Neuronal stem cell (in vitro differentiated cells): ENCODE measurements at regions not wholly inside any gene's neighbourhood (a gene's known extent, or its start where the extent isn't known, plus 50 kb on each side); places are given as distances from the start of the nearest gene placed in this dataset.
A peak's percentile ranks its signal among the peaks of the same experiment; 100 is the strongest.

Source experiments
- DNase-seq: peaks from one replicate; pipeline ENCODE4 v3.0.0-alpha.2; 2013; ENCODE audit warnings: low spot score
- H2AFZ ChIP-seq: one replicate; pipeline ENCODE4 v1.6.1; 2013; ENCODE audit warnings: mild to moderate bottlenecking, low read length, inconsistent platforms
- H2AK5ac ChIP-seq: 2 replicates; pipeline ENCODE4 v1.6.1; 2013; ENCODE audit warnings: low read depth, mild to moderate bottlenecking, inconsistent platforms, low read length, moderate library complexity, mixed read lengths
- H2BK120ac ChIP-seq: 2 replicates; pipeline ENCODE4 v1.6.1; 2013; ENCODE audit warnings: low read depth, mild to moderate bottlenecking, inconsistent platforms, low read length, moderate library complexity, mixed read lengths
- H2BK12ac ChIP-seq: one replicate; pipeline ENCODE4 v1.6.1; 2013; ENCODE audit warnings: low read length, inconsistent platforms
- H2BK15ac ChIP-seq: 2 replicates; pipeline ENCODE4 v1.6.1; 2013; ENCODE audit warnings: mild to moderate bottlenecking, low read length, inconsistent platforms, mixed read lengths
- H2BK5ac ChIP-seq: one replicate; pipeline ENCODE4 v1.6.1; 2013; ENCODE audit warnings: inconsistent platforms, mild to moderate bottlenecking, low read length, moderate library complexity
- H3K14ac ChIP-seq: one replicate; pipeline ENCODE4 v1.6.1; 2013; ENCODE audit warnings: low read length, inconsistent platforms
- H3K18ac ChIP-seq: 2 replicates; pipeline ENCODE4 v1.6.1; 2013; ENCODE audit warnings: low read length, inconsistent platforms
- H3K23ac ChIP-seq: 2 replicates; pipeline ENCODE4 v1.6.1; 2013; ENCODE audit warnings: low read depth, mild to moderate bottlenecking, mixed read lengths, low read length, inconsistent platforms; ENCODE audit not compliant: poor library complexity
- H3K27ac ChIP-seq: replicated peaks from 3 replicates; pipeline ENCODE4 v1.5.1; 2013; ENCODE audit warnings: low read length, inconsistent platforms
- H3K27me3 ChIP-seq, 3 experiments: 2 replicates each; pipeline ENCODE4 v1.6.1; 2013; ENCODE audit warnings: low read length in 3 of 3, mild to moderate bottlenecking in 2 of 3, inconsistent platforms in 1 of 3, low read depth in 1 of 3, mixed read lengths in 1 of 3, moderate library complexity in 1 of 3; ENCODE audit not compliant: control insufficient read depth in 3 of 3, insufficient read depth in 3 of 3
- H3K36me3 ChIP-seq, 2 donors: replicated peaks in 1 of 2; 2 replicates each; pipeline ENCODE4 v1.6.1; 2013; ENCODE audit warnings: low read length in 2 of 2; ENCODE audit not compliant: control insufficient read depth in 2 of 2, insufficient read depth in 2 of 2
- H3K4ac ChIP-seq: 2 replicates; pipeline ENCODE4 v1.6.1; 2013; ENCODE audit warnings: inconsistent platforms, mild to moderate bottlenecking, low read length, moderate library complexity
- H3K4me1 ChIP-seq, 2 donors: 1 replicate in 1 of 2; 2 replicates in 1 of 2; pipeline ENCODE4 v1.6.1; 2013; ENCODE audit warnings: low read length in 2 of 2, low read depth in 1 of 2; ENCODE audit not compliant: control insufficient read depth in 2 of 2, insufficient read depth in 1 of 2
- H3K4me2 ChIP-seq: one replicate; pipeline ENCODE4 v1.6.1; 2013; ENCODE audit warnings: mild to moderate bottlenecking, low read length, inconsistent platforms; ENCODE audit not compliant: insufficient read depth, poor library complexity, severe bottlenecking
- H3K4me3 ChIP-seq, 2 donors: 2 replicates each; pipeline ENCODE4 v1.5.1; 2013; ENCODE audit warnings: low read length in 2 of 2, mild to moderate bottlenecking in 2 of 2, inconsistent platforms in 1 of 2, moderate library complexity in 1 of 2
- H3K79me1 ChIP-seq: one replicate; pipeline ENCODE4 v1.6.1; 2013; ENCODE audit warnings: low read depth, mild to moderate bottlenecking, inconsistent platforms, low read length, moderate library complexity
- H3K9ac ChIP-seq: one replicate; pipeline ENCODE4 v1.6.1; 2013; ENCODE audit warnings: mild to moderate bottlenecking, low read depth, low read length, inconsistent platforms; ENCODE audit not compliant: poor library complexity
- H3K9me3 ChIP-seq, 2 donors: replicated peaks in 1 of 2; 2 replicates each; pipeline versions ENCODE3 to v1.6.1; 2013; ENCODE audit warnings: low read length in 2 of 2, mild to moderate bottlenecking in 2 of 2, inconsistent platforms in 1 of 2, low read depth in 1 of 2, mixed read lengths in 1 of 2, moderate library complexity in 1 of 2; ENCODE audit not compliant: control insufficient read depth in 2 of 2, insufficient read depth in 1 of 2
- H4K8ac ChIP-seq: one replicate; pipeline ENCODE4 v1.6.1; 2013; ENCODE audit warnings: low read depth, mild to moderate bottlenecking, inconsistent platforms, low read length, moderate library complexity
- H4K91ac ChIP-seq: one replicate; pipeline ENCODE4 v1.6.1; 2013; ENCODE audit warnings: low read length, low read depth, mild to moderate bottlenecking, inconsistent platforms; ENCODE audit not compliant: poor library complexity
- WGBS, 2 donors: extraction: QIAGEN DNeasy Blood & Tissue Kit; methylation state at CpG; one replicate each; pipeline ENCODE4 v1.1.7; 2013; ENCODE audit warnings: missing lambda C conversion rate in 2 of 2, mixed read lengths in 1 of 2; ENCODE audit not compliant: insufficient read length in 2 of 2, insufficient replicate concordance in 1 of 2; ENCODE audit errors: extremely low coverage in 2 of 2; 5-methylcytosine and 5-hydroxymethylcytosine counted together

GRCh38 chr6:112488238-112488637 is 141.1 kb downstream of the RFPL4B start:
- Histone ChIP-seq H3K36me3 (no peaks in the 10 kb centered on the region), H3K4me1 (peaks cover 4% of the 10 kb centered on the region in 2 donors), H2BK12ac (no peak overlapping the region), H3K9ac (no peak overlapping the region), H2AFZ (peak overlapping the region; percentile 52), H3K23ac (no peak overlapping the region), H3K4me2 (no peak overlapping the region), H2BK120ac (no peak overlapping the region), H3K9me3 (no peaks in the 10 kb centered on the region), H4K8ac (no peak overlapping the region), H3K18ac (no peak overlapping the region), H3K27me3 (no peaks in the 10 kb centered on the region), H3K4me3 (no peak overlapping the region), H2AK5ac (no peak overlapping the region), H2BK15ac (no peak overlapping the region), H3K79me1 (no peaks in the 10 kb centered on the region), H3K14ac (no peak overlapping the region), H3K4ac (no peak overlapping the region), H4K91ac (no peak overlapping the region), H3K27ac (no peak overlapping the region), H2BK5ac (no peak overlapping the region)
- WGBS, 2 donors = no CpG with 5 or more reads among the region's 2 CpGs
- DNase-seq = no peak

GRCh38 chr6:112501705-112502104 is 154.6 kb downstream of the RFPL4B start:
- Histone ChIP-seq H3K27me3 (no peaks in the 10 kb centered on the region), H2BK12ac (no peak overlapping the region), H3K9me3 (peaks cover 0 to 5% of the 10 kb centered on the region in 2 donors), H4K91ac (no peak overlapping the region), H3K4me3 (no peak overlapping the region), H3K4me1 (peaks cover 5 to 46% of the 10 kb centered on the region in 2 donors), H2BK120ac (no peak overlapping the region), H3K9ac (no peak overlapping the region), H3K4me2 (no peak overlapping the region), H3K18ac (no peak overlapping the region), H3K79me1 (no peaks in the 10 kb centered on the region), H2BK15ac (no peak overlapping the region), H3K36me3 (no peaks in the 10 kb centered on the region), H2AK5ac (no peak overlapping the region), H3K14ac (no peak overlapping the region), H2AFZ (peak overlapping the region; percentile 46), H2BK5ac (no peak overlapping the region), H3K23ac (no peak overlapping the region), H4K8ac (no peak overlapping the region), H3K27ac (peak overlapping the region; percentile 94), H3K4ac (no peak overlapping the region)
- no CpG with 5 or more reads among the region's 5 CpGs for WGBS, 2 donors
- peak; percentile 67 for DNase-seq

- no CpG with 5 or more reads among the region's 7 CpGs for WGBS, 2 donors
Observed at GRCh38 chr6:112502351-112503090, 155.4 kb downstream of the RFPL4B start.

GRCh38 chr6:112503091-112503596 is 156.0 kb downstream of the RFPL4B start:
- Histone ChIP-seq H3K9me3 (peaks cover 0 to 3% of the 10 kb centered on the region in 2 donors), H3K4me1 (peaks cover 5 to 46% of the 10 kb centered on the region in 2 donors), H4K91ac (no peak overlapping the region), H2AFZ (peak overlapping the region; percentile 17), H3K18ac (no peak overlapping the region), H2BK5ac (no peak overlapping the region), H3K27ac (peak overlapping the region; percentile 94), H3K79me1 (no peaks in the 10 kb centered on the region), H2BK15ac (no peak overlapping the region), H3K4me3 (no peak overlapping the region), H3K9ac (no peak overlapping the region), H3K14ac (no peak overlapping the region), H4K8ac (no peak overlapping the region), H3K23ac (no peak overlapping the region), H3K4ac (no peak overlapping the region), H2BK12ac (no peak overlapping the region), H2BK120ac (no peak overlapping the region), H3K4me2 (no peak overlapping the region), H3K27me3 (no peaks in the 10 kb centered on the region), H2AK5ac (no peak overlapping the region), H3K36me3 (no peaks in the 10 kb centered on the region)
- no CpG with 5 or more reads among the region's 6 CpGs for WGBS, 2 donors
- DNase-seq = peak; percentile 78

More at GRCh38 chr6:112502351-112503090, 155.4 kb downstream of the RFPL4B start:
- Histone ChIP-seq H2BK5ac (no peak overlapping the region), H2AK5ac (no peak overlapping the region), H2AFZ (peak overlapping the region; percentile 17), H3K4ac (no peak overlapping the region), H3K9ac (no peak overlapping the region), H3K4me1 (peaks cover 5 to 46% of the 10 kb centered on the region in 2 donors), H3K79me1 (no peaks in the 10 kb centered on the region), H3K36me3 (no peaks in the 10 kb centered on the region), H2BK12ac (no peak overlapping the region), H3K4me3 (no peak overlapping the region), H2BK120ac (no peak overlapping the region), H3K4me2 (no peak overlapping the region), H3K23ac (no peak overlapping the region), H3K27ac (peak overlapping the region; percentile 94), H3K9me3 (peaks cover 0 to 3% of the 10 kb centered on the region in 2 donors), H4K91ac (no peak overlapping the region), H2BK15ac (no peak overlapping the region), H3K14ac (no peak overlapping the region), H3K27me3 (no peaks in the 10 kb centered on the region), H3K18ac (no peak overlapping the region), H4K8ac (no peak overlapping the region)
- DNase-seq = no peak
